ENCODE measurements at regions not wholly inside any gene's neighbourhood (a gene's known extent, or its start where the extent isn't known, plus 50 kb on each side); places are given as distances from the start of the nearest gene placed in this dataset.

- DNase-seq (ENCODE audit: low read depth), result no peak
- no peak for TF ChIP-seq CTCF (IDR thresholded peaks at IDR 0.05; ENCODE audit: control insufficient read depth, insufficient read depth, low read depth, low read length, missing control alignments)
- H3K4me3 ChIP-seq (ENCODE audit: control insufficient read depth, low read depth, low read length), result no peak overlapping the region
Measured at GRCh38 chr3:68123231-68123630, 468.8 kb upstream of the SUCLG2 start.

- no peak overlapping the region for H3K4me3 ChIP-seq (ENCODE audit: control insufficient read depth, low read depth, low read length)
- TF ChIP-seq CTCF (IDR thresholded peaks at IDR 0.05; ENCODE audit: control insufficient read depth, insufficient read depth, low read depth, low read length, missing control alignments), result no peak
- DNase-seq (ENCODE audit: low read depth), result no peak
Measured at GRCh38 chr3:68121287-68121686, 466.9 kb upstream of the SUCLG2 start.

GRCh38 chr3:68116580-68116979 is 462.2 kb upstream of the SUCLG2 start:
- H3K4me3 ChIP-seq (ENCODE audit: control insufficient read depth, low read depth, low read length), result no peak overlapping the region
- DNase-seq (ENCODE audit: low read depth), result no peak
- no peak for TF ChIP-seq CTCF (IDR thresholded peaks at IDR 0.05; ENCODE audit: control insufficient read depth, insufficient read depth, low read depth, low read length, missing control alignments)

- no peak for DNase-seq (ENCODE audit: low read depth)
- TF ChIP-seq CTCF (IDR thresholded peaks at IDR 0.05; ENCODE audit: control insufficient read depth, insufficient read depth, low read depth, low read length, missing control alignments), result no peak
- no peak overlapping the region for H3K4me3 ChIP-seq (ENCODE audit: control insufficient read depth, low read depth, low read length)
Measured at GRCh38 chr3:68103811-68104210, 449.4 kb upstream of the SUCLG2 start.

- TF ChIP-seq CTCF (IDR thresholded peaks at IDR 0.05; ENCODE audit: control insufficient read depth, insufficient read depth, low read depth, low read length, missing control alignments), result no peak
- H3K4me3 ChIP-seq (ENCODE audit: control insufficient read depth, low read depth, low read length), result no peak overlapping the region
- DNase-seq (ENCODE audit: low read depth), result no peak
Measured at GRCh38 chr3:68090571-68090970, 436.2 kb upstream of the SUCLG2 start.

GRCh38 chr3:68089572-68090011 is 435.2 kb upstream of the SUCLG2 start:
- no peak overlapping the region for H3K4me3 ChIP-seq (ENCODE audit: control insufficient read depth, low read depth, low read length)
- TF ChIP-seq CTCF (IDR thresholded peaks at IDR 0.05; ENCODE audit: control insufficient read depth, insufficient read depth, low read depth, low read length, missing control alignments), result no peak
- DNase-seq (ENCODE audit: low read depth), result no peak

- H3K4me3 ChIP-seq (ENCODE audit: control insufficient read depth, low read depth, low read length), result no peak overlapping the region
- no peak for DNase-seq (ENCODE audit: low read depth)
- no peak for TF ChIP-seq CTCF (IDR thresholded peaks at IDR 0.05; ENCODE audit: control insufficient read depth, insufficient read depth, low read depth, low read length, missing control alignments)
Measured at GRCh38 chr3:68088636-68089035, 434.2 kb upstream of the SUCLG2 start.

Data from AG09309 (cell line).